Kidney (tissue), 13 donors: ENCODE measurements at regions not wholly inside any gene's neighbourhood (a gene's known extent, or its start where the extent isn't known, plus 50 kb on each side); places are given as distances from the start of the nearest gene placed in this dataset.

Experiments
- DNase-seq, 5 donors: peaks; one replicate each; pipeline ENCODE4 v3.0.0-alpha.2; 2013 to 2020
- FAIRE-seq: peaks from 2 replicates; lab custom pipeline; 2012; peaks lifted over from hg19 to GRCh38; lab: Jason Lieb, UNC
- H3K27ac ChIP-seq, 2 donors: one replicate each; pipeline ENCODE4 v1.7.0; 2013; ENCODE audit warnings: low read depth in 2 of 2, low read length in 2 of 2, inconsistent platforms in 1 of 2
- H3K27me3 ChIP-seq: one replicate; pipeline ENCODE4 v1.7.1; 2013; ENCODE audit warnings: low read length, inconsistent platforms; ENCODE audit not compliant: control insufficient read depth, insufficient read depth
- H3K36me3 ChIP-seq, 3 donors: one replicate each; pipeline versions ENCODE4 v1.7.0 to v1.7.1; 2013; ENCODE audit warnings: low read length in 3 of 3, control low read depth in 1 of 3, inconsistent platforms in 1 of 3; ENCODE audit not compliant: insufficient read depth in 3 of 3, control insufficient read depth in 2 of 3
- H3K4me1 ChIP-seq, 3 donors: one replicate each; pipeline versions ENCODE4 v1.7.0 to v1.7.1; 2013; ENCODE audit warnings: low read length in 3 of 3, inconsistent platforms in 1 of 3, low read depth in 1 of 3; ENCODE audit not compliant: control insufficient read depth in 2 of 3, insufficient read depth in 2 of 3
- H3K4me3 ChIP-seq, 3 donors: one replicate each; pipeline versions ENCODE4 v1.7.0 to v1.8.1; 2013; ENCODE audit warnings: low read length in 3 of 3, control low read depth in 1 of 3, inconsistent platforms in 1 of 3
- H3K9ac ChIP-seq, 3 donors: one replicate each; pipeline versions ENCODE4 v1.7.0 to v1.7.1; 2013; ENCODE audit warnings: low read length in 3 of 3, control low read depth in 1 of 3, inconsistent platforms in 1 of 3
- H3K9me3 ChIP-seq, 3 donors: one replicate each; pipeline versions ENCODE4 v1.7.0 to v1.7.1; 2013; ENCODE audit warnings: low read length in 3 of 3, control low read depth in 1 of 3, inconsistent platforms in 1 of 3; ENCODE audit not compliant: control insufficient read depth in 2 of 3, insufficient read depth in 1 of 3
- intact Hi-C: fragments of 100-400 bp; cut with DNase I; formaldehyde crosslinking; loops from one replicate; pipeline ENCODE4 v1.11.1; 2022
- TF ChIP-seq, protein P1 (sequence below): IDR thresholded peaks from 3 replicates; pipeline ENCODE4 v1.5.1; 2012; ENCODE audit warnings: mild to moderate bottlenecking, moderate library complexity, borderline replicate concordance; ENCODE audit not compliant: insufficient read depth; ENCODE audit errors: extremely low read depth
- donor health status: control.
- donor health status: control.
- donor health status: control.
- donor health status: control.
- donor health status: control.
- donor health status: DM: yes; HTN: yes; CAD: no.
- donor health status: Normal renal cell carcinoma (clear cell type).

DNA sequence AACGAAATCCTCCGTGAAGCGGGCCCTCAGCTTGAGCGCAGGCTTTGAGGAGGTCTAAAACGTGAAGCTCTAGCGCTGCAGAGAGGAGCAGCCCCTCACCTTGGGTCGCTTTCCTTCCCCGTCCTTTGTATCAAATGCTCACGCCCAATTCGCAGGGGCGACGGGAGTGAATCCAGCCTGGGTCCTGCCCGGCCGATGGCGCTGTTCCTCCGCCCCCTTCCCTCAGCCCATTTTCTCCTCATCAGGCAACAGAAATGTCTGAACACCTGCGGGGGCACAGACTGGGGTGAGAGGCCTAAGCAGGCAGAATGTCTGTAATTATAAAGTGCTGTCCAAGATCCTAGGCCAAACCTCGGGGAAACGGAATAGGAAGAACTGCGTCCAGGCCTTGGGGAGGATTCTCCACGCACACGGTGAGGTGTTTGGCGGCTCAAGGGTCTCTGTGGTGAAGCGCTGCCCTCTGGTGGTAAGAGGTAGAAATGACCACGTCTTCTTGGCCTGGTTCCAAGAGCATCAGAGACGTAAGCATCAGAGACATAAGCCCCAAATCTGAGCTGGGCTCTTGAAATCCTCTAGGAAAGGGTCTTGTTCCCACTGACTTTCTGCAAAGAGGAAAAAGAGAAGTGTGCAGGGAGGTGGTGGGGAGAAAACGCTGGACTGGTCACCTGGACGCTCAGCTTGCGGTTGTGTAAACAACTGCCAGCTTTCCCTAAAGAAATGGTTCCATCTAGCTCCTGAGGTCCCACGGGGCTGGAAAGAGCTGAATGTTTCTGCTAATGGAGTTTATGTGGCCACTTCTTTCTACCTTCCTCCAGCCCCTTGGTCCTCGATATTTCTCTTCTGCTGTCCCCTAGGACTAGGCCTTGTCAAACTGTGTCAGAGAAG, 92.1 kb upstream of the CD53 start:
- Histone ChIP-seq H3K27ac (peak overlapping the region in 1 of 2 donors; percentile 67), H3K36me3 (no peaks in the 10 kb centered on the region), H3K4me3 (no peak overlapping the region), H3K9ac (no peak overlapping the region), H3K9me3 (no peaks in the 10 kb centered on the region), H3K27me3 (no peaks in the 10 kb centered on the region), H3K4me1 (peaks cover 0 to 8% (median 0%) of the 10 kb centered on the region in 3 donors)
- FAIRE-seq: no peak
- intact Hi-C loops: no loop called here
- DNase-seq: peak in 4 of 5 donors; percentile 60 to 85 (median 74)
- TF ChIP-seq, protein P1, sequence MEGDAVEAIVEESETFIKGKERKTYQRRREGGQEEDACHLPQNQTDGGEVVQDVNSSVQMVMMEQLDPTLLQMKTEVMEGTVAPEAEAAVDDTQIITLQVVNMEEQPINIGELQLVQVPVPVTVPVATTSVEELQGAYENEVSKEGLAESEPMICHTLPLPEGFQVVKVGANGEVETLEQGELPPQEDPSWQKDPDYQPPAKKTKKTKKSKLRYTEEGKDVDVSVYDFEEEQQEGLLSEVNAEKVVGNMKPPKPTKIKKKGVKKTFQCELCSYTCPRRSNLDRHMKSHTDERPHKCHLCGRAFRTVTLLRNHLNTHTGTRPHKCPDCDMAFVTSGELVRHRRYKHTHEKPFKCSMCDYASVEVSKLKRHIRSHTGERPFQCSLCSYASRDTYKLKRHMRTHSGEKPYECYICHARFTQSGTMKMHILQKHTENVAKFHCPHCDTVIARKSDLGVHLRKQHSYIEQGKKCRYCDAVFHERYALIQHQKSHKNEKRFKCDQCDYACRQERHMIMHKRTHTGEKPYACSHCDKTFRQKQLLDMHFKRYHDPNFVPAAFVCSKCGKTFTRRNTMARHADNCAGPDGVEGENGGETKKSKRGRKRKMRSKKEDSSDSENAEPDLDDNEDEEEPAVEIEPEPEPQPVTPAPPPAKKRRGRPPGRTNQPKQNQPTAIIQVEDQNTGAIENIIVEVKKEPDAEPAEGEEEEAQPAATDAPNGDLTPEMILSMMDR: peak; percentile 77

DNA sequence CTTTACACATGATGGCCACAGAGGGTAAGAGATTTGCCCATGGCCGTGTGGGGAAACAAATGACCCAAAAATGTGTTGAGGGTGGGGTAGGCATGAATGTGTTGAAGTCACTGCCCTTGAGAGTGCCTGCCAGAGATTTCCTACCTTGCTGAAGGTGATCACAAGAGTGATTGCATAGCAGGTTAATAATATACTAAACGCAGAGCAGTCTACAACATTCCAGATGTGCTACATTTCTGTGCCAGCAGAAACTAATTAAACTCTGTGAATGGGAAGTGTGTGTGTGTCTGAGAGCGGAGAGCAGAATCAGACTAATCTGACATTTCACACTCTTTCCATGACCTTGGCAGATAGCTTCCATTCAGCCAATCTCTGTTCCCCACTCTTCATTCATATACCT, 93.3 kb upstream of the CD53 start:
- Histone ChIP-seq H3K4me1 (peaks cover 0 to 8% (median 0%) of the 10 kb centered on the region in 3 donors), H3K9ac (no peak overlapping the region)
- intact Hi-C loops: loop anchor here (5.0 kb wide), 1 partner anchor 157 kb away; no protein-coding TSS in a partner anchor

DNA sequence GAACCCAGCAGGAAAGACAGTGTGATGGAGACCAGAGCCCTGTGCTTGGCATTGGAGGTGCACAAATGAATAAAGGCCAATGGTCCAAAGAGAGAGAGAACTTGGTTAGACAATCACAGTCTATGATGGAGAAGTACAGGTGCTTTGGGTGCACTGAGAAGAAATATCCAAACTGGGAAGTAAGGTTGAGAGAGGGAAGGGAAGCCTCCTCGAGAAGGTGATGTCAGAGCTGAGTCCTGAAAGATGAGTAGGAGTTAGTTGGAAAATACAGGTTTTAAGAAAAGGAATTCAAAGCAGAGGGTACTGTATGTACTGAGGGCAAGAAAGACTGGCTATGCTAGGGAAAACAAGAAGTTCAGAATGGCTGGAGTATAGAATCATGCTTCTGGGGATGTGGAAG, 94.1 kb upstream of the CD53 start:
- FAIRE-seq: no peak

More for the DNA sequence above, 93.3 kb upstream of the CD53 start:
- no peak overlapping the region for H3K4me3 ChIP-seq
- no peaks in the 10 kb centered on the region for H3K27me3 ChIP-seq
- peak in 2 of 5 donors; percentile 7 to 23 for DNase-seq
- FAIRE-seq: no peak
- peak overlapping the region in 1 of 2 donors; percentile 67 for H3K27ac ChIP-seq
- no peaks in the 10 kb centered on the region for H3K9me3 ChIP-seq
- TF ChIP-seq, protein P1: no peak
- no peaks in the 10 kb centered on the region for H3K36me3 ChIP-seq

More for the DNA sequence above, 94.1 kb upstream of the CD53 start:
- H3K27ac ChIP-seq: no peak overlapping the region
- no peak for DNase-seq
- no peak overlapping the region for H3K9ac ChIP-seq
- intact Hi-C loops: loop anchor here (5.0 kb wide), 1 partner anchor 157 kb away; no protein-coding TSS in a partner anchor
- H3K4me1 ChIP-seq: peaks cover 0 to 8% (median 0%) of the 10 kb centered on the region in 3 donors
- H3K4me3 ChIP-seq: no peak overlapping the region
- TF ChIP-seq, protein P1: no peak
- no peaks in the 10 kb centered on the region for H3K9me3 ChIP-seq
- H3K36me3 ChIP-seq: no peaks in the 10 kb centered on the region
- H3K27me3 ChIP-seq: no peaks in the 10 kb centered on the region
